GM19240 (cell line): ENCODE measurements at regions not wholly inside any gene's neighbourhood (a gene's known extent, or its start where the extent isn't known, plus 50 kb on each side); places are given as distances from the start of the nearest gene placed in this dataset.
"Not testable (repeated sequence)": the region's sequence is repeated elsewhere in the genome, so short reads cannot be mapped to it uniquely, and the experiment has no call there.

Source experiments
- DNase-seq: peaks from one replicate; pipeline ENCODE4 v3.0.0; 2011; ENCODE audit warnings: low spot score; ENCODE audit not compliant: insufficient read length

DNA sequence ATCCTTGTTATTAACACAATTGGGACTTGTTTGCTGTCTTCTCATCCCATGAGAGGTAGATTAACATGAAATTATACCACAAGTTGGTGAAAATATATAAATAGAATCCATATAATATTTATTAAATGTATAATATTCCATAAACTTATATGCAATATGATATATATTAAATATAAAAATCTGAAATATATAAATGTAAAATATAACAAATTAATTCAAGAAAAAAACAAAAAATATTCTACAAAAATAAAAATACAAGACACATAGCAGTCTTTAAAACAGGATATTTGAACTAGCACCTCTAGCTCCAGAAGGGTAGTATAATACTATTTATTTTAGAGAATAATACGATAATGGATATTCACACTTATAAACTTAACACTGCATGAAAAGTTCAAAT is 603.3 kb upstream of the FLRT2 start:
- DNase-seq = no peak

GRCh38 chr14:84927096-84927827 is 602.7 kb upstream of the FLRT2 start:
- no peak for DNase-seq

GRCh38 chr14:84929086-84929485 is 600.9 kb upstream of the FLRT2 start:
- DNase-seq = no peak

- no peak for DNase-seq
Observed at GRCh38 chr14:84929834-84930233, 600.1 kb upstream of the FLRT2 start.

DNA sequence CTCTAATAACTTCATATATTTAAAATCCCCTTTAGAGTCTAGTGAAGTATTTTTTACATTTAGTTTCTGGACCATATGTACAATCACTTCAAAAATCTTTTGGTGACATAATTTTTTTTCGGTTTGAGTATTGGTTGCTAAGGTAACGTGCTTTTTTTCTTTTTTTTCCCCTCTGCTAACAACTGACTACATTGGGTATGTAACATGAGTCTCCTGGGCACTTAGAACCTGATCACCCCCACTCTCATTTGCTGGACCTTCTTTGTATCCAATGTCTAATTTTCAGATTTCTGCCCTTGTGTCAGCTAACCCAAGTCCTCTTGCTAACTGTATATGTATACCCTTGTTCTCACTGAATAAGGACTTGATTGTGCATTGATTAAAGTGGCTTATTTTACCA is 592.9 kb upstream of the FLRT2 start:
- DNase-seq = no peak

GRCh38 chr14:84937449-84937848 is 592.5 kb upstream of the FLRT2 start:
- no peak for DNase-seq

DNA sequence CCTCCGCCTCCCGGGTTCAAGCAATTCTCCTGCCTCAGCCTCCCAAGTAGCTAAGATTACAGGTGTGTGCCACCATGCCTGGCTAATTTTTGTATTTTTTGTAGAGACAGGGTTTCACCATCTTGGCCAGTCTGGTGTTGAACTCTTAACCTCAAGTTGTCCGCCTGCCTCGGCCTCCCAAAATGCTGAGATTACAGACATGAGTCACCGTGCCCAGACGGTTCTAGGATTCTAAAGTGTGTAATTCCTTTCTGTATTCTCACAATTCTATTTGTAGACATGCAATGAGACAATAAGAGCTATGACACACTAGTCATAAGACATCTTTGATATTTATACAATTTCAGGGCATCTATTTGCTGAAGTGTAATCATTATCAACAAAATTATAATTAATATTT is 585.0 kb upstream of the FLRT2 start:
- DNase-seq = not testable (repeated sequence)

GRCh38 chr14:84959851-84960520 is 570.0 kb upstream of the FLRT2 start:
- DNase-seq = no peak

DNA sequence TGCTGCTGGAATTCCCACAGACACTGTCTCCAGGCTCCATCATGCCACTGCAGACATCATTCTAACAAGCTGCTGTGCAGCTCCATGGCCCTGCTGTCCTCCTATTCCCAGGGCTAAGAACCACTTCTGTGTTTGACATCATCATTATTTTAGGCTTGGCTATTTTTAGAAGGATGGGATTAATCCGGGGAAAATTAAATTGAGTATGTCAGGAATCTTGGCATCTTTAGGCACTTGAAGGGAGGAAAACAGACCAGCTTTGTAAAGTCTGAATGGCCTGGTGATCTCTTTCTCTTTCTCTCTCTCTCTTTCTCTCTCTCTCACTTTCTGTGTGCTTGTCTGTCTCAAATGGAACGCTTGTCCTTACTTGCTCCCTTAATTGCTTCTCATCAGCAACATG is 568.3 kb upstream of the FLRT2 start:
- no peak for DNase-seq

DNA sequence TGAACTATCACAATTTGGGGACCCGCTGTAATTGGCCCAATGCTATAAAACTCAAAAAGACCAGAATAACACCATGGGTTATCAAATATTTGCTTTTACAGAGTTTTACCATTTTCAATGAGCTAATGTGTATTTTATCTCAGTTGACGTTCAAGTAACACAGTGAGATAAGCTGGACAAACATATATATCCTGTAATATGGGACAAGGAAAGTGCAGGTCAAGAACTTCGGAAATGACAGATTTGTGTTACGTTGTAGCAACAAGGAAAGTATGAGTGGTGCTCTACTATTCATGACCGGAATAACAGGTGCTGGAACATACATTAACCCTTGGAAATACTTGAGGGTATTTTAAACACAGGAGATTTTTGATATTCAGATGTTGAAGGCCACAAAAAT is 566.4 kb upstream of the FLRT2 start:
- DNase-seq = no peak

GRCh38 chr14:84965279-84965678 is 564.7 kb upstream of the FLRT2 start:
- DNase-seq = no peak

GRCh38 chr14:84969501-84969900 is 560.4 kb upstream of the FLRT2 start:
- no peak for DNase-seq

DNA sequence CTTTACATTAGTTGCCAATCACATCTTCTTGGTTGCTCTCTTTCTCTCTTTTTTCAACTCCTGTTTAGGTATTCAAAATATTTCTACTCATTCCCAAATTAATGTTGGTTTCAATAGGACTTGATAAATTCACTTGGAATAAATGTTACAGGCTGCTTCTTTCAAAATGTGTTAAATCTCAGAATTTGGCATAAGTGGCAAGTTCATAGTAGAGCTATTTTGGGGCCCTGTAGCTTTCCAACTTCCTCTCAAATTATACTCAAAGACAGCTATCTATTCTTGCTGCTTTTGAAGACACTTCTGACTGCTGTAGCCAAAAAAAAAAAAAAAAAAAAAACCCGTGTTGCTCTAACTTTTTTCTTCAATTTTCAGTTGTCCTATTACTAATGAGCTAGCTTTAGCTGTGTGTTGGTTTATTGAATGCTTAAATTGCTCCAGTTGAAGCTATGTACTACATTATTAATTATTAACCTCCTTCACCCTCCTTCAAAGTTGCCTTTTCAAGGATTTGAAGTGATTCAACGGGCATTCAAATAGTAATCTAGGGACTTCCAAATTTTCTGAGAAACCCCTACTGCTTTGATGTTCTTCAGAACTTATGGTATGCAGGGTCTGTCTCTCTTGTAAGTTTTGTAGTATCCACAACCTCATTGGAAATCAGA is 554.6 kb upstream of the FLRT2 start:
- DNase-seq = no peak

GRCh38 chr14:84976805-84977204 is 553.1 kb upstream of the FLRT2 start:
- DNase-seq = no peak

DNA sequence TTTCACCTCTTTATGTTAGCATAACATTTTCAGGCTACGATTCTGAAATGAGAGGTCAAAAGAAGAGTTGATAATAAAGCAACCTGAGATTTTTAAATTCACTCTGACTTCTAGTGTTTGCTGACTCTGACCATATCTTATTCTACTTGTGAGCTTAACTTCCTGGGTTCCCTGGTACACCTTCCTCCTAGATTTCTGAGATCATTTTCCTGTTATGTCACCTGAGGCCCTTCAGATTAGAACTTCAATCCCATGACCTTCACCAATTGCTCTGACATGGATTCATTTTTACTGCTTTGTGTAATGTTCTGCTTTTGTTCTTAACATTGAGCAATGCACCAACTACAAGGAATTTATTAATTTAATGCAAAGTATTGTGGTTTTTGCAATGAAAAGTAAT is 542.9 kb upstream of the FLRT2 start:
- DNase-seq = no peak

DNA sequence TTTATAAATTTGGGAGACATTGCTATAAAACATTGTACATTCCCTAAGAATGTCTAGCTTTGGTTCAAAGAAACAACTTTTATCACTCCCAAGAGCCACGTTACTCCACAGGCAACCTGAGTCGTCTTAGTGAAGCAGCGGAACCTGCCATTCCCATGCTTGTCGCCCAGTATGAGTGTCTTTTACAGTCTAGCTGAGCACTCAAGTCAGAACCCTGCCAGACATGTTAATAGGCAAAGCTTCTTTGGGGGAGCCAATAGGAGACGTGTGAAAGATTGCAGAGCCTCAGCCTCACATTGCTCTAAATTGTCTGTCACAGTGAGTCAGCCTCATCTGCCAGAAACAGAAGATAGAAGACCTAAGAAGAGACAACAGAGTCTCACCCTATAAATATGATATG is 541.6 kb upstream of the FLRT2 start:
- DNase-seq = no peak

DNA sequence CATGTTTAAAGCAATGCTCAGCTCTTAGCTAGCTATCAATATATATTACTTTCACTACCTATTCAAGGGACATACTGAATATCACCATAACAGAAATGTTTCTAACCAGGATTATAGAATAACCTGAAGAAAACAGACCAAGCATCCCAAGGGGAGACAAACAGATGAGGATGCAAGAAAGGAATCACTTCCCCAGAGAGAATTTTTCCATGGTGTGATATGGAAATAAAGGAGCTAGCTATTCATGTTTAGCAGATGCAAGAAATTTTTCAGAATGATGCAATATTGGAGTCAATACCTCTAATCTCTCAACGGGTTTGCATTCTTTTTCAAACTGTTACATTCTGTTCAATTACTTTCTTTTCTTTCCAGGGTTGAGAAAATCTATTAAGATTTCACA is 538.9 kb upstream of the FLRT2 start:
- no peak for DNase-seq

GRCh38 chr14:84998216-84998615 is 531.7 kb upstream of the FLRT2 start:
- DNase-seq = no peak

- DNase-seq = no peak
Observed at GRCh38 chr14:85002846-85003245, 527.1 kb upstream of the FLRT2 start.

DNA sequence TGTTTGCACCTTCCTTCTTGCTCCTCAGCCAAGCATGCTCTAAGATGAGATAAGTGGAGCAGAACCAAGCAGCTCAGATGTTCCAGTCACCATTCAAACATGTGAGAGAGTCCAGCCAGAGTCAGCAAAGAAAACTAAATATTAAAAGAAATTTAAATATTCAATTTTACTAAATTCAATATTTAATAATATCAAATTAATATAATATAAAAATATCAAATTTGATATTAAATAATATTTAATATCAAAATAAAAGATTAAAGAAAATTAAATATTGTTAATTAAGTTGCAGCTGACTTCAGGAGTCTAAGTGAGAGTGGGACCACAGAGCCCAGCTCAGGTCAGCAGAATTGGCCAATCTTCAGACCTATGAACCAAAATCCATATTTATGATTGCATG is 526.1 kb upstream of the FLRT2 start:
- DNase-seq = no peak

DNA sequence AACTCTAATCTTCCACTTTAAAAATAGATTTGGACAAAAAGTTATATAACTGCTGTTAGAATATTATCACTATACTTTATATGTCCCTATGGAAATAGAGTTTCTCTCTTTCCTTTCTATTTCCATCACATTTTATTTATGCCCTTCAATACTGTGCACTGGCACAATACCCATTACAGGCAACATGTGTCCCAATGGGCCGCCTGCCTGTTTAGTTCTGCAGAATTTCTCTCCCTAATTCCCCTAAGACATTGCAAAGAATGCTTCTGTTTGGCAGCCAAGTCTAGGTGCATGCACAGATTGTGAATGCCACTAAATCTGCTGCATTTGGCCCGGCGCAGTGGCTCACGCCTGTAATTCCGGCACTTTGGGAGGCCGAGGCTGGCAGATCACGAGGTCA is 520.4 kb upstream of the FLRT2 start:
- DNase-seq = no peak

GRCh38 chr14:85010186-85010585 is 519.8 kb upstream of the FLRT2 start:
- no peak for DNase-seq

DNA sequence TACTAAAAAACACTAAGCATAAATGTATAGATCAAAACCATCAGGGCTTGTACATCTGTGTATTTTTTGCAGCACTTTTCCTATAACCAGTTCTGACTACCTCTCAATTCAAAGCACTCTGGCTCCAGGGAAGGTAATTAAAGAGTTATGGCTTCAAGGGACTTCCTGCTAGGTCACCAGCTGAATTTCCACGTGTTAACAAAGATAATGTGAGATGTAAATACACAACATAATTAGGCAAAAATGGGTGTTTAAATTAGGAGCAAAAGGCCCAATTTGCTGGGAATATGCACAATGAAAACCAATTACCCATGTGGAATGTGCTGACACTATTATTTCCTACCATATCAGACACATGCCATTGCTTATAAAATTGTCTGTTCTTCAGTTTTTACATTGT is 513.4 kb upstream of the FLRT2 start:
- no peak for DNase-seq
